SK-N-SH treated with all-trans-retinoic acid at 6 μM for 48 hours (cell line): ENCODE measurements at regions not wholly inside any gene's neighbourhood (a gene's known extent, or its start where the extent isn't known, plus 50 kb on each side); places are given as distances from the start of the nearest gene placed in this dataset.

Source experiments
- ATAC-seq: fragments of 200-7000 bp; cut with Tn5 transposase; 3 replicates; pipeline ENCODE4 v1.9.1; 2020; ENCODE audit warnings: mild to moderate bottlenecking, moderate library complexity
- ARNTL ChIP-seq: fragments of 450-650 bp; formaldehyde crosslinking; IDR thresholded peaks from 2 replicates; pipeline ENCODE4 v1.5.0; 2020; ENCODE audit warnings: low read depth, mild to moderate bottlenecking, moderate library complexity, borderline replicate concordance
- BACH2 ChIP-seq: fragments of 250-450 bp; sonication (Bioruptor Pico); IDR thresholded peaks from 2 replicates; pipeline ENCODE4 v1.9.0; 2021; ENCODE audit warnings: mild to moderate bottlenecking, borderline replicate concordance
- CSDC2 ChIP-seq: fragments of 250-450 bp; sonication (Bioruptor Pico); IDR thresholded peaks from 2 replicates; pipeline ENCODE4 v1.5.0; 2020; ENCODE audit warnings: mild to moderate bottlenecking, moderate library complexity
- ESRRG ChIP-seq: fragments of 250-450 bp; sonication (Bioruptor Pico); IDR thresholded peaks from 2 replicates; pipeline ENCODE4 v1.6.1; 2021; ENCODE audit warnings: mild to moderate bottlenecking
- GLIS3 ChIP-seq: fragments of 250-450 bp; sonication (Bioruptor Pico); IDR thresholded peaks from 2 replicates; pipeline ENCODE4 v1.5.0; 2020; ENCODE audit warnings: mild to moderate bottlenecking, moderate library complexity
- OSR1 ChIP-seq: fragments of 250-450 bp; sonication (Bioruptor Pico); IDR thresholded peaks from 2 replicates; pipeline ENCODE4 v1.8.0; 2022; ENCODE audit warnings: moderate library complexity, mild to moderate bottlenecking, inconsistent platforms
- PPARA ChIP-seq: fragments of 250-450 bp; sonication (Bioruptor Pico); IDR thresholded peaks from 2 replicates; pipeline ENCODE4 v1.5.0; 2020; ENCODE audit warnings: mild to moderate bottlenecking, borderline replicate concordance
- RARB ChIP-seq: fragments of 250-450 bp; sonication (Bioruptor Pico); IDR thresholded peaks from 2 replicates; pipeline ENCODE4 v1.8.0; 2021; ENCODE audit warnings: mild to moderate bottlenecking, moderate library complexity
- SNAI2 ChIP-seq: fragments of 250-450 bp; sonication (Bioruptor Pico); IDR thresholded peaks from 2 replicates; pipeline ENCODE4 v1.5.0; 2020; ENCODE audit warnings: mild to moderate bottlenecking, moderate library complexity
- TCF4 ChIP-seq: fragments of 250-450 bp; sonication (Bioruptor Pico); IDR thresholded peaks from 2 replicates; pipeline ENCODE4 v1.8.0; 2021; ENCODE audit warnings: mild to moderate bottlenecking, moderate library complexity, borderline replicate concordance
- TOX ChIP-seq: fragments of 250-450 bp; sonication (Bioruptor Pico); IDR thresholded peaks from 2 replicates; pipeline ENCODE4 v1.8.0; 2021; ENCODE audit warnings: mild to moderate bottlenecking, moderate library complexity, borderline replicate concordance
- ZC3H10 ChIP-seq: fragments of 250-450 bp; sonication (Bioruptor Pico); IDR thresholded peaks from 2 replicates; pipeline ENCODE4 v1.5.1; 2021; ENCODE audit warnings: mild to moderate bottlenecking, moderate library complexity
- ZFP3 ChIP-seq: fragments of 250-450 bp; sonication (Bioruptor Pico); IDR thresholded peaks from 2 replicates; pipeline ENCODE4 v1.5.0; 2020; ENCODE audit warnings: mild to moderate bottlenecking, moderate library complexity
- ZFP30 ChIP-seq: fragments of 450-650 bp; formaldehyde crosslinking; IDR thresholded peaks from 2 replicates; pipeline ENCODE4 v1.5.0; 2022; ENCODE audit warnings: mild to moderate bottlenecking, moderate library complexity
- ZNF565 ChIP-seq: fragments of 450-650 bp; formaldehyde crosslinking; conservative IDR thresholded peaks from 2 replicates; pipeline ENCODE4 v1.5.0; 2020; ENCODE audit warnings: low read depth, mild to moderate bottlenecking, moderate library complexity
- ZNF70 ChIP-seq: fragments of 450-650 bp; formaldehyde crosslinking; IDR thresholded peaks from 2 replicates; pipeline ENCODE4 v1.5.0; 2020; ENCODE audit warnings: mild to moderate bottlenecking, moderate library complexity
- ZNF8 ChIP-seq: fragments of 450-650 bp; formaldehyde crosslinking; IDR thresholded peaks from 2 replicates; pipeline ENCODE4 v1.5.0; 2020; ENCODE audit warnings: mild to moderate bottlenecking, moderate library complexity
- TF ChIP-seq, protein P1 (sequence below): fragments of 250-450 bp; sonication (Bioruptor Pico); IDR thresholded peaks from 2 replicates; pipeline ENCODE4 v1.5.1; 2021; ENCODE audit warnings: mild to moderate bottlenecking, moderate library complexity
- TF ChIP-seq, protein P2 (sequence below): fragments of 250-450 bp; sonication (Bioruptor Pico); IDR thresholded peaks from 2 replicates; pipeline ENCODE4 v1.5.0; 2020; ENCODE audit warnings: mild to moderate bottlenecking, moderate library complexity
- TF ChIP-seq, protein P3 (sequence below): fragments of 250-450 bp; sonication (Bioruptor Pico); IDR thresholded peaks from 2 replicates; pipeline ENCODE4 v1.5.1; 2020; ENCODE audit warnings: low read depth, mild to moderate bottlenecking, moderate library complexity
- TF ChIP-seq, protein P4 (sequence below): fragments of 250-450 bp; sonication (Bioruptor Pico); IDR thresholded peaks from 2 replicates; pipeline ENCODE4 v1.8.0; 2021; ENCODE audit warnings: low read depth, mild to moderate bottlenecking, moderate library complexity, borderline replicate concordance
- TF ChIP-seq, protein P5 (sequence below): fragments of 250-450 bp; sonication (Bioruptor Pico); IDR thresholded peaks from 2 replicates; pipeline ENCODE4 v1.8.0; 2020; ENCODE audit warnings: mild to moderate bottlenecking, moderate library complexity, borderline replicate concordance

DNA sequence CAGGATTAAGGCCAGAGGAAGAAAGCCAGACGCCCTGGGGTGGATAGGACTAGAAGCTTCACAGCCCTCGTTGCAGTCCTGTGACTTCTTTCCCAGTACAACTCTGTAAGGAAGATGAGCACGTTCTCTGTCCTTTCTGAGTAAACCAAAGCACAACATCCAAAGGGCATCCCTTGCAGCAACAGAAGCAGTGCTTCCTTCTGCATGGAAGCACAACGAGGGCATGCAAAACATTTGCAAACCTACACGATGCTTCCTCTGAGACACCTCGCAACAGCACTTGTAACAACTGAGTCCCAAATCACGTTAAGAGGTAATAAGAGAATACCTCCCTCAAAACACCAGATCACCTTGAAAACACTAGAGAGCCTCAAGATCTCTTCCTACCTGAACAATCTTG, 335.7 kb upstream of the RASGEF1B start:
- no peak for ATAC-seq
- TF ChIP-seq, protein P1, sequence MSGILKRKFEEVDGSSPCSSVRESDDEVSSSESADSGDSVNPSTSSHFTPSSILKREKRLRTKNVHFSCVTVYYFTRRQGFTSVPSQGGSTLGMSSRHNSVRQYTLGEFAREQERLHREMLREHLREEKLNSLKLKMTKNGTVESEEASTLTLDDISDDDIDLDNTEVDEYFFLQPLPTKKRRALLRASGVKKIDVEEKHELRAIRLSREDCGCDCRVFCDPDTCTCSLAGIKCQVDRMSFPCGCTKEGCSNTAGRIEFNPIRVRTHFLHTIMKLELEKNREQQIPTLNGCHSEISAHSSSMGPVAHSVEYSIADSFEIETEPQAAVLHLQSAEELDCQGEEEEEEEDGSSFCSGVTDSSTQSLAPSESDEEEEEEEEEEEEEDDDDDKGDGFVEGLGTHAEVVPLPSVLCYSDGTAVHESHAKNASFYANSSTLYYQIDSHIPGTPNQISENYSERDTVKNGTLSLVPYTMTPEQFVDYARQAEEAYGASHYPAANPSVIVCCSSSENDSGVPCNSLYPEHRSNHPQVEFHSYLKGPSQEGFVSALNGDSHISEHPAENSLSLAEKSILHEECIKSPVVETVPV = no peak
- no peak for TF ChIP-seq OSR1 (CRISPR knock-in tag)
- TF ChIP-seq ZNF8 (CRISPR knock-in tag) = no peak
- TF ChIP-seq RARB = no peak
- TF ChIP-seq, protein P2, sequence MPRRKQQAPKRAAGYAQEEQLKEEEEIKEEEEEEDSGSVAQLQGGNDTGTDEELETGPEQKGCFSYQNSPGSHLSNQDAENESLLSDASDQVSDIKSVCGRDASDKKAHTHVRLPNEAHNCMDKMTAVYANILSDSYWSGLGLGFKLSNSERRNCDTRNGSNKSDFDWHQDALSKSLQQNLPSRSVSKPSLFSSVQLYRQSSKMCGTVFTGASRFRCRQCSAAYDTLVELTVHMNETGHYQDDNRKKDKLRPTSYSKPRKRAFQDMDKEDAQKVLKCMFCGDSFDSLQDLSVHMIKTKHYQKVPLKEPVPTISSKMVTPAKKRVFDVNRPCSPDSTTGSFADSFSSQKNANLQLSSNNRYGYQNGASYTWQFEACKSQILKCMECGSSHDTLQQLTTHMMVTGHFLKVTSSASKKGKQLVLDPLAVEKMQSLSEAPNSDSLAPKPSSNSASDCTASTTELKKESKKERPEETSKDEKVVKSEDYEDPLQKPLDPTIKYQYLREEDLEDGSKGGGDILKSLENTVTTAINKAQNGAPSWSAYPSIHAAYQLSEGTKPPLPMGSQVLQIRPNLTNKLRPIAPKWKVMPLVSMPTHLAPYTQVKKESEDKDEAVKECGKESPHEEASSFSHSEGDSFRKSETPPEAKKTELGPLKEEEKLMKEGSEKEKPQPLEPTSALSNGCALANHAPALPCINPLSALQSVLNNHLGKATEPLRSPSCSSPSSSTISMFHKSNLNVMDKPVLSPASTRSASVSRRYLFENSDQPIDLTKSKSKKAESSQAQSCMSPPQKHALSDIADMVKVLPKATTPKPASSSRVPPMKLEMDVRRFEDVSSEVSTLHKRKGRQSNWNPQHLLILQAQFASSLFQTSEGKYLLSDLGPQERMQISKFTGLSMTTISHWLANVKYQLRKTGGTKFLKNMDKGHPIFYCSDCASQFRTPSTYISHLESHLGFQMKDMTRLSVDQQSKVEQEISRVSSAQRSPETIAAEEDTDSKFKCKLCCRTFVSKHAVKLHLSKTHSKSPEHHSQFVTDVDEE = no peak
- TF ChIP-seq PPARA = no peak
- no peak for TF ChIP-seq GLIS3 (CRISPR knock-in tag)
- no peak for TF ChIP-seq BACH2 (CRISPR knock-in tag)
- TF ChIP-seq SNAI2 = no peak
- TF ChIP-seq ZNF565 (CRISPR knock-in tag) = no peak
- TF ChIP-seq, protein P3, sequence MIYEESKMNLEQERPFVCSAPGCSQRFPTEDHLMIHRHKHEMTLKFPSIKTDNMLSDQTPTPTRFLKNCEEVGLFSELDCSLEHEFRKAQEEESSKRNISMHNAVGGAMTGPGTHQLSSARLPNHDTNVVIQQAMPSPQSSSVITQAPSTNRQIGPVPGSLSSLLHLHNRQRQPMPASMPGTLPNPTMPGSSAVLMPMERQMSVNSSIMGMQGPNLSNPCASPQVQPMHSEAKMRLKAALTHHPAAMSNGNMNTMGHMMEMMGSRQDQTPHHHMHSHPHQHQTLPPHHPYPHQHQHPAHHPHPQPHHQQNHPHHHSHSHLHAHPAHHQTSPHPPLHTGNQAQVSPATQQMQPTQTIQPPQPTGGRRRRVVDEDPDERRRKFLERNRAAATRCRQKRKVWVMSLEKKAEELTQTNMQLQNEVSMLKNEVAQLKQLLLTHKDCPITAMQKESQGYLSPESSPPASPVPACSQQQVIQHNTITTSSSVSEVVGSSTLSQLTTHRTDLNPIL = no peak
- no peak for TF ChIP-seq ARNTL (CRISPR knock-in tag)
- TF ChIP-seq, protein P4, sequence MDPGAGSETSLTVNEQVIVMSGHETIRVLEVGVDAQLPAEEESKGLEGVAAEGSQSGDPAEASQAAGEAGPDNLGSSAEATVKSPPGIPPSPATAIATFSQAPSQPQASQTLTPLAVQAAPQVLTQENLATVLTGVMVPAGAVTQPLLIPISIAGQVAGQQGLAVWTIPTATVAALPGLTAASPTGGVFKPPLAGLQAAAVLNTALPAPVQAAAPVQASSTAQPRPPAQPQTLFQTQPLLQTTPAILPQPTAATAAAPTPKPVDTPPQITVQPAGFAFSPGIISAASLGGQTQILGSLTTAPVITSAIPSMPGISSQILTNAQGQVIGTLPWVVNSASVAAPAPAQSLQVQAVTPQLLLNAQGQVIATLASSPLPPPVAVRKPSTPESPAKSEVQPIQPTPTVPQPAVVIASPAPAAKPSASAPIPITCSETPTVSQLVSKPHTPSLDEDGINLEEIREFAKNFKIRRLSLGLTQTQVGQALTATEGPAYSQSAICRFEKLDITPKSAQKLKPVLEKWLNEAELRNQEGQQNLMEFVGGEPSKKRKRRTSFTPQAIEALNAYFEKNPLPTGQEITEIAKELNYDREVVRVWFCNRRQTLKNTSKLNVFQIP (CRISPR knock-in tag) = no peak
- TF ChIP-seq ZNF70 (CRISPR knock-in tag) = no peak
- TF ChIP-seq ZFP3 (CRISPR knock-in tag) = no peak
- no peak for TF ChIP-seq CSDC2
- TF ChIP-seq TCF4 = no peak
- TF ChIP-seq ZC3H10 (CRISPR knock-in tag) = no peak
- TF ChIP-seq, protein P5, sequence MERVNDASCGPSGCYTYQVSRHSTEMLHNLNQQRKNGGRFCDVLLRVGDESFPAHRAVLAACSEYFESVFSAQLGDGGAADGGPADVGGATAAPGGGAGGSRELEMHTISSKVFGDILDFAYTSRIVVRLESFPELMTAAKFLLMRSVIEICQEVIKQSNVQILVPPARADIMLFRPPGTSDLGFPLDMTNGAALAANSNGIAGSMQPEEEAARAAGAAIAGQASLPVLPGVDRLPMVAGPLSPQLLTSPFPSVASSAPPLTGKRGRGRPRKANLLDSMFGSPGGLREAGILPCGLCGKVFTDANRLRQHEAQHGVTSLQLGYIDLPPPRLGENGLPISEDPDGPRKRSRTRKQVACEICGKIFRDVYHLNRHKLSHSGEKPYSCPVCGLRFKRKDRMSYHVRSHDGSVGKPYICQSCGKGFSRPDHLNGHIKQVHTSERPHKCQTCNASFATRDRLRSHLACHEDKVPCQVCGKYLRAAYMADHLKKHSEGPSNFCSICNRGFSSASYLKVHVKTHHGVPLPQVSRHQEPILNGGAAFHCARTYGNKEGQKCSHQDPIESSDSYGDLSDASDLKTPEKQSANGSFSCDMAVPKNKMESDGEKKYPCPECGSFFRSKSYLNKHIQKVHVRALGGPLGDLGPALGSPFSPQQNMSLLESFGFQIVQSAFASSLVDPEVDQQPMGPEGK (CRISPR knock-in tag) = no peak
- no peak for TF ChIP-seq ZFP30 (CRISPR knock-in tag)

DNA sequence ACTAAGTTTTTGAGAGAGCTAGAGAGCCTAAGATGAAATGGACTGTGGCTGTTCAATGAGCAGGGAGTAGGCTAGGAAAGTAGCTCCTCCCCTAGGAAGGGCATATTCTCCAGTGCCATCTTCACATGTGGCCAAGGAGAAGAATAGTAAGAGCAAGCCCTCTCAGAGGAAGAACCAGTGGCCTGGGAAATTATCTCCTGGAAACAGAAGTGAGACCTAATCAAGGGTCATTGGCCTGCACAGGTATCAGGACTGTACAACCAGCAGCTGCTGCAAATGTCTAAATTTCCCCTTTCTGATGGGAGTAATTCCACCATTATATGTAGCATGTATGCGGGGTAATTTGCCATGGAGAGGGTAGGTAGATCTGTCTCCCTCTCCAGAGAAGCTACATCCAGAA, 334.8 kb upstream of the RASGEF1B start:
- no peak for ATAC-seq
- TF ChIP-seq GLIS3 (CRISPR knock-in tag) (no peak), ZNF8 (CRISPR knock-in tag) (no peak), ESRRG (CRISPR knock-in tag) (no peak), TOX (CRISPR knock-in tag) (no peak), BACH2 (CRISPR knock-in tag) (no peak), ZFP3 (CRISPR knock-in tag) (no peak)
- TF ChIP-seq, protein P1 = no peak
- TF ChIP-seq, protein P2 = no peak
- TF ChIP-seq, protein P5 (CRISPR knock-in tag) = no peak
- TF ChIP-seq, protein P4 (CRISPR knock-in tag) = no peak
